ENCODE measurements at regions not wholly inside any gene's neighbourhood (a gene's known extent, or its start where the extent isn't known, plus 50 kb on each side); places are given as distances from the start of the nearest gene placed in this dataset.

GRCh38 chr2:219856602-219857001 lies 229.2 kb downstream of the SLC4A3 start:
- TF ChIP-seq POLR2A (IDR thresholded peaks at IDR 0.05) (no peak), EP300 (IDR thresholded peaks at IDR 0.05) (no peak), CTCF (IDR thresholded peaks at IDR 0.05) (no peak), POLR2AphosphoS5 (IDR thresholded peaks at IDR 0.05) (no peak)
